COLO668 (cell line): ENCODE measurements at regions not wholly inside any gene's neighbourhood (a gene's known extent, or its start where the extent isn't known, plus 50 kb on each side); places are given as distances from the start of the nearest gene placed in this dataset.

ENCODE experiments used
- DNase-seq: peaks from one replicate; lab custom pipeline; 2025; ENCODE audit not compliant: unreplicated experiment; lab: John Stamatoyannopoulos, UW

GRCh38 chr11:110939471-110939870 is 227.2 kb upstream of the ARHGAP20 start:
- DNase-seq: no peak

GRCh38 chr11:110935018-110935640 is 222.9 kb upstream of the ARHGAP20 start:
- no peak for DNase-seq

GRCh38 chr11:110929129-110929528 is 216.9 kb upstream of the ARHGAP20 start:
- DNase-seq: no peak

- DNase-seq: no peak
Measured at GRCh38 chr11:110928391-110928790, 216.2 kb upstream of the ARHGAP20 start.

- no peak for DNase-seq
Measured at GRCh38 chr11:110921742-110922521, 209.7 kb upstream of the ARHGAP20 start.

GRCh38 chr11:110919241-110919922 is 207.1 kb upstream of the ARHGAP20 start:
- no peak for DNase-seq

GRCh38 chr11:110918351-110918750 is 206.1 kb upstream of the ARHGAP20 start:
- DNase-seq: no peak

- DNase-seq: no peak
Measured at GRCh38 chr11:110912437-110912836, 200.2 kb upstream of the ARHGAP20 start.

- DNase-seq: no peak
Measured at GRCh38 chr11:110910384-110910783, 198.1 kb upstream of the ARHGAP20 start.

GRCh38 chr11:110909336-110909735 is 197.1 kb upstream of the ARHGAP20 start:
- no peak for DNase-seq

GRCh38 chr11:110908401-110909105 is 196.3 kb upstream of the ARHGAP20 start:
- DNase-seq: no peak

GRCh38 chr11:110907629-110908028 is 195.4 kb upstream of the ARHGAP20 start:
- no peak for DNase-seq

- DNase-seq: no peak
Measured at GRCh38 chr11:110903830-110904229, 191.6 kb upstream of the ARHGAP20 start.

- DNase-seq: no peak
Measured at GRCh38 chr11:110903378-110903777, 191.1 kb upstream of the ARHGAP20 start.

GRCh38 chr11:110901441-110901840 is 189.2 kb upstream of the ARHGAP20 start:
- no peak for DNase-seq

GRCh38 chr11:110900426-110900825 is 188.2 kb upstream of the ARHGAP20 start:
- no peak for DNase-seq

GRCh38 chr11:110897035-110897434 is 184.8 kb upstream of the ARHGAP20 start:
- no peak for DNase-seq

GRCh38 chr11:110896358-110896757 is 184.1 kb upstream of the ARHGAP20 start:
- DNase-seq: no peak

GRCh38 chr11:110894224-110894623 is 182.0 kb upstream of the ARHGAP20 start:
- no peak for DNase-seq

GRCh38 chr11:110892741-110893285 is 180.6 kb upstream of the ARHGAP20 start:
- DNase-seq: no peak

- no peak for DNase-seq
Measured at GRCh38 chr11:110891411-110891810, 179.2 kb upstream of the ARHGAP20 start.
